SH-SY5Y (cell line): ENCODE measurements at regions not wholly inside any gene's neighbourhood (a gene's known extent, or its start where the extent isn't known, plus 50 kb on each side); places are given as distances from the start of the nearest gene placed in this dataset.

ENCODE experiments used
- GATA2 ChIP-seq: IDR thresholded peaks from 2 replicates; pipeline ENCODE4 v1.6.1; 2011; ENCODE audit warnings: mild to moderate bottlenecking, low read depth, low read length
- GATA3 ChIP-seq: IDR thresholded peaks from 2 replicates; pipeline ENCODE4 v1.6.1; 2011; ENCODE audit warnings: low read depth, mild to moderate bottlenecking, low read length, moderate library complexity

DNA sequence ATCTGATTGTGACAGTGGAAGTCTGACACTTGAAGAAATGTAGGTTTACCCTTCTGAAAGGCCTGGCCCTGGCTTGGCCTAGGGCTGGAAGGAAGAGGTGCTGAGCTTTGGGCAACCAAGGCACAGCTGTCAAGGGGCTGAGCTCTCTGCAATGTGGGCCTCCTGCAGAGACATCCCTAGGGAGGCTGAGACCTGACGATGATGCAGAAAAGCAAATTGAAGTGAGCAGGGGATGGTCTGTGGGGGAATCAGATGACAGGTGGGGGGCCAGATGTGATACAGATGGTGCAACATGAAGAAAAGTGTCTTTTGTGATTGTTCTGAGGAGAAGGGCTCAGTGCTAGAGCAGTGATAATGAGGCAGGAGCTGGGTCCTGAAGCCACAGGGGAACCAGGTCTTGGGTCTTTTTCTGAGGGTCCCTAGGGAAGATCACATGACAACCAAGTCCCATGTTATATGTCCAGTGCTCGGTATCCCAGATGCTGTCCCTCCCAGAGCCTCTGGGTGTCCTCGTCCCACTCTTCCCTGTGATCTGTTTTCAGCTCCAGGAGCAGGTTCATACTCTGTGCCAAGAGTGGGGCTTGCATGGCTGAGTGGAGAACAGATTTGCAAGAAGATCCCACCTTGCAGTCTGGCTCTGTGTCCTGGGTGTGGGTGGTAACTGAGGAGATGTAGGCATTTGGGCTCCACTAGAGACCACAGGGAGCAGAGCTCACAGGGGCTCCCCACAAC is 79.9 kb upstream of the VPREB1 start:
- TF ChIP-seq GATA2 (no peak), GATA3 (no peak)
